ENCODE measurements at regions not wholly inside any gene's neighbourhood (a gene's known extent, or its start where the extent isn't known, plus 50 kb on each side); places are given as distances from the start of the nearest gene placed in this dataset.

DNA sequence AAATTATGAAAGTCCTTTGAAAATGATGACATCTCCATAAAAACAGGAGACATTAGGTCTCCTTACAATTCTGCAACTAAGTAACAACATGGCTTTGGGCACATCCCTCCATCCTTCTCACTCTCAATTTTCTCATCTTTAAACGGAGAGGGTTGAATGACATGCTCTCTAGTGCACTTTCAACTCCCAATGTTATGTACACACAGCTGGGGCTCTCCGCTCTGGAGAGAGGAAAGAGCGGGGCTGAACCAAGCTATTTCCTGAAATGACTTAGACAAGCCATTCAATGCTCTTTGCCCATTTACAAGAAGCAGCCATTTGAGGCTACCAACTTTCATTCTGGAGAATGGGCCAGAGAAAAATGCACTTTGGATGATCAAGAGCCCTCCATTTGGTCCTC is 144.2 kb upstream of the BNIP2 start:
- H3K27ac ChIP-seq = no peak overlapping the region
- TF ChIP-seq POLR2AphosphoS5 (IDR thresholded peaks at IDR 0.05) (no peak), CTCF (IDR thresholded peaks at IDR 0.05) (no peak), POLR2A (IDR thresholded peaks at IDR 0.05) (no peak), EP300 (IDR thresholded peaks at IDR 0.05) (no peak)
- no peak overlapping the region for H3K4me3 ChIP-seq
- WGBS, 5 donors = 42 to 59% (median 53%) methylated on average over 3 of the region's 3 CpGs
- no peak for DNase-seq
- H3K27me3 ChIP-seq = peaks cover 0 to 18% (median 0%) of the 10 kb centered on the region in 3 donors
- intact Hi-C loops (cut with DNase I; ENCODE audit: low total_unique reads) = no loop called here
- no peaks in the 10 kb centered on the region for H3K36me3 ChIP-seq
- H3K4me1 ChIP-seq = no peaks in the 10 kb centered on the region
- H3K9me3 ChIP-seq = no peaks in the 10 kb centered on the region

- Histone ChIP-seq H3K9me3 (no peaks in the 10 kb centered on the region), H3K4me1 (no peaks in the 10 kb centered on the region), H3K4me3 (no peak overlapping the region), H3K27ac (no peak overlapping the region), H3K36me3 (no peaks in the 10 kb centered on the region), H3K27me3 (peaks cover 0 to 5% (median 0%) of the 10 kb centered on the region in 3 donors)
- 91 to 98% (median 94%) methylated on average over 5 of the region's 5 CpGs for WGBS, 5 donors
- TF ChIP-seq CTCF (IDR thresholded peaks at IDR 0.05) = no peak
- no peak for TF ChIP-seq EP300 (IDR thresholded peaks at IDR 0.05)
- TF ChIP-seq POLR2AphosphoS5 (IDR thresholded peaks at IDR 0.05) = no peak
- no peak for TF ChIP-seq POLR2A (IDR thresholded peaks at IDR 0.05)
- intact Hi-C loops (cut with DNase I; ENCODE audit: low total_unique reads) = no loop called here
- DNase-seq = no peak
These were observed 141.8 kb upstream of the BNIP2 start for GRCh38 chr15:59830873-59831272.

DNA sequence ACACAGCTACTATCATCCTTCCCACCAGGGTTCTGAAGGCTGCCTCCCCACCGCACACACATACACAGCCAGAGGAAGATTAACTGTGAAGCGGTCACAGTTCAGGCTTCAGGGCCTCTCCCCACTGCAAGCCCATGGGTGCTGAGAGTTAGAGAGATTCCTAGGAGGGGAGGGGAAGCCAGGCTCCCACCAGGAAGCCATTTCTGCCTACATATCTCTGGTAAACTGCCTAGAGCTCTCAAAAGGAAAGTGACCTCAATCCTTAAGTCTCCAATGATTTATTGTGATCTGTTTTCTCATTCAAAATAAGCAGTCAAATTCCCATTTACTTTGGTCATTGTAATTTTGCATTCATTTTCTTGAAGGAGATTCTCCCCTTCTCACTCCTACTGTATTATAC is 141.0 kb upstream of the BNIP2 start:
- H3K27ac ChIP-seq = no peak overlapping the region
- intact Hi-C loops (cut with DNase I; ENCODE audit: low total_unique reads) = no loop called here
- no peaks in the 10 kb centered on the region for H3K4me1 ChIP-seq
- WGBS, 5 donors = 87 to 100% (median 93%) methylated on average over 1 to 2 of the region's 2 CpGs
- H3K9me3 ChIP-seq = no peaks in the 10 kb centered on the region
- no peak overlapping the region for H3K4me3 ChIP-seq
- H3K36me3 ChIP-seq = no peaks in the 10 kb centered on the region
- DNase-seq = no peak
- peaks cover 0 to 5% (median 0%) of the 10 kb centered on the region in 3 donors for H3K27me3 ChIP-seq
- TF ChIP-seq POLR2AphosphoS5 (IDR thresholded peaks at IDR 0.05) = no peak
- no peak for TF ChIP-seq EP300 (IDR thresholded peaks at IDR 0.05)
- no peak for TF ChIP-seq CTCF (IDR thresholded peaks at IDR 0.05)
- no peak for TF ChIP-seq POLR2A (IDR thresholded peaks at IDR 0.05)

DNA sequence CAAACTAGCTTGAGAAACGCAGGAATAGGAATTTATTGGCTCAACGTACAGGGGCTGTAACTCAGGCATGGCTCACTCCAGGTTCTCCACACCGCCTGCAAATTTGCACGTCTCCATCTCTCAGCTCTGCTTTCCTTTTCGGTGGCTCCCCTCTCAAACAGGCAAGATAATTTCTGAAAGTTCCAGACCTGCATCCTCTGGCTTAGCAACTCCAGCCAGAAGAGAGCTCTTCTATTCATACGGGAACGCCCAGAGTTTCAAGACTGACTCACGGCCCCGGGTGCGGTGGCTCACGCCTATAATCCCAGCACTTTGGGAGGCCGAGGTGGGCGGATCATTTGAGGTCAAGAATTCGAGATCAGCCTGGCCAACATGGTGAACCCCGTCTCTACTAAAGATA is 139.7 kb upstream of the BNIP2 start:
- Histone ChIP-seq H3K27ac (no peak overlapping the region), H3K4me3 (no peak overlapping the region), H3K9me3 (no peaks in the 10 kb centered on the region), H3K4me1 (no peaks in the 10 kb centered on the region), H3K36me3 (no peaks in the 10 kb centered on the region), H3K27me3 (no peaks in the 10 kb centered on the region)
- intact Hi-C loops (cut with DNase I; ENCODE audit: low total_unique reads) = no loop called here
- TF ChIP-seq POLR2AphosphoS5 (IDR thresholded peaks at IDR 0.05) = no peak
- no peak for TF ChIP-seq EP300 (IDR thresholded peaks at IDR 0.05)
- no peak for TF ChIP-seq POLR2A (IDR thresholded peaks at IDR 0.05)
- no peak for TF ChIP-seq CTCF (IDR thresholded peaks at IDR 0.05)
- 81 to 89% (median 84%) methylated on average over 15 of the region's 15 CpGs for WGBS, 5 donors
- DNase-seq = no peak
